Aorta (tissue), 5 donors: ENCODE measurements at regions not wholly inside any gene's neighbourhood (a gene's known extent, or its start where the extent isn't known, plus 50 kb on each side); places are given as distances from the start of the nearest gene placed in this dataset.
"Not testable (repeated sequence)": the region's sequence is repeated elsewhere in the genome, so short reads cannot be mapped to it uniquely, and the experiment has no call there.

Experiments used
- ATAC-seq: fragments of 200-7000 bp; cut with Tn5 transposase; one replicate; pipeline ENCODE4 v1.9.1; 2022; ENCODE audit warnings: moderate library complexity; ENCODE audit not compliant: low FRiP score
- DNase-seq, 2 donors: peaks; one replicate each; pipeline ENCODE4 v3.0.0-alpha.2; 2020
- H3K27ac ChIP-seq, 2 donors: one replicate each; pipeline ENCODE4 v1.5.1; 2013; ENCODE audit warnings: low read length in 2 of 2, mild to moderate bottlenecking in 2 of 2, moderate library complexity in 2 of 2, control low read depth in 1 of 2, inconsistent platforms in 1 of 2, low read depth in 1 of 2
- H3K27me3 ChIP-seq, 2 donors: one replicate each; pipeline ENCODE4 v1.6.1; 2013; ENCODE audit warnings: control low read depth in 1 of 2, low read length in 1 of 2, mild to moderate bottlenecking in 1 of 2, moderate library complexity in 1 of 2; ENCODE audit not compliant: insufficient read depth in 2 of 2, control insufficient read depth in 1 of 2
- H3K36me3 ChIP-seq, 2 donors: one replicate each; pipeline ENCODE4 v1.6.1; 2013; ENCODE audit warnings: control low read depth in 1 of 2, low read length in 1 of 2, mild to moderate bottlenecking in 1 of 2; ENCODE audit not compliant: insufficient read depth in 2 of 2, control insufficient read depth in 1 of 2
- H3K4me1 ChIP-seq, 2 donors: one replicate each; pipeline ENCODE4 v1.6.1; 2013; ENCODE audit warnings: low read length in 2 of 2, control low read depth in 1 of 2, mild to moderate bottlenecking in 1 of 2, moderate library complexity in 1 of 2; ENCODE audit not compliant: insufficient read depth in 2 of 2, control insufficient read depth in 1 of 2
- H3K4me3 ChIP-seq, 2 donors: one replicate each; pipeline ENCODE4 v1.5.1; 2013; ENCODE audit warnings: low read length in 2 of 2, control low read depth in 1 of 2, mild to moderate bottlenecking in 1 of 2
- H3K9me3 ChIP-seq: one replicate; pipeline ENCODE4 v1.6.1; 2013; ENCODE audit warnings: mild to moderate bottlenecking, low read length; ENCODE audit not compliant: control insufficient read depth
- WGBS, 2 donors: extraction: QIAGEN DNeasy Blood & Tissue Kit; methylation state at CpG; one replicate each; pipeline ENCODE4 v1.1.7; 2013; 5-methylcytosine and 5-hydroxymethylcytosine counted together
- intact Hi-C, 2 donors: fragments of 100-400 bp; cut with DNase I; formaldehyde crosslinking; loops; one replicate each; pipeline versions ENCODE4 v1.14.2 to v1.15.0; 2022
- donor health status: healthy with polysubstance abuse.
- donor health status: Bipolar disorder and iron deficiency.
- donor health status: DM: no; HTN: no; CAD: no.
- donor health status: DM: no; HTN: no; CAD: no.
- donor health status: DM: yes; HTN: yes; CAD: no.

DNA sequence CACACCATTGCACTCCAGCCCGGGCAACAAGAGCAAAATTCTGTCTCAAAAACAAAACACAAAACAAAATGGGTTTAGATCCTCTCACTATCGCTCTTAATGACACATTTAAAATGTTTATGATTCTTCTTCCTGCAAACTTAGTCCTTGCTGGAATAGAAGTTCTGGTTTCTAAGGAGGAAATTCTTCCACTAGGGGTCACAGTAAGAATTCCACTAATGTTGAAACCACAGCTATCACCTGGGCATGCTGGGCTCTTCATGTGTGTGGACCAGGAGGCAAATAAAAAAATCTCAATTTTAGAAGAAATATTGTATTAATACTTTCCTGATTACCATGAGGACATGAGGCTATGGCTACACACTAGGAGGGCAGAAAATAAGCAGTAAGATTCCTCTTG is 915.8 kb downstream of the TYW1 start:
- no peak for ATAC-seq
- Histone ChIP-seq H3K4me3 (no peak overlapping the region), H3K4me1 (no peaks in the 10 kb centered on the region), H3K9me3 (no peaks in the 10 kb centered on the region), H3K27ac (no peak overlapping the region), H3K36me3 (no peaks in the 10 kb centered on the region), H3K27me3 (peaks cover 0 to 3% of the 10 kb centered on the region in 2 donors)
- DNase-seq = no peak
- intact Hi-C loops = no loop called here
- 77 to 78% methylated on average over 2 of the region's 2 CpGs for WGBS, 2 donors

DNA sequence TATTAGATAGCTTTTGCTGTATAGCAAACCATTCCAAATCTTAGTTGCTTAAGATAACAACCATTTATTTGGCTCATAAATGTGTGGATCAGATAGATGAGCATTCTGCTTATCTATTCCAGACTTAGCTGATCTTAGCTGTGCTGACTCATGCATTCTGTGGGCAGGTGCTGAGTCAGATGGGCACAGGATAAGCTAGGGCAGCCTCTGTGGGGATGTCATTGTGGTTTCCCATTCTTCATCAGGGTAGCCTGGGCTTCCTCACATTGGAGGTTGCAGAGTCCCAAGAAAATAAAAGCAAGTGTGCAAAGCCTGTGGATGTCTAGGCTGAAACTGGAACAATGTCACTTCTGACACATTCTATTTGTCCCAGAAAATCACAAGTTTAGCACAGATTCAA is 917.0 kb downstream of the TYW1 start:
- no peak overlapping the region for H3K4me3 ChIP-seq
- ATAC-seq (no peak), DNase-seq (no peak)
- peaks cover 0 to 3% of the 10 kb centered on the region in 2 donors for H3K27me3 ChIP-seq
- peaks cover 1% of the 10 kb centered on the region for H3K9me3 ChIP-seq
- no peaks in the 10 kb centered on the region for H3K4me1 ChIP-seq
- H3K36me3 ChIP-seq = no peaks in the 10 kb centered on the region
- intact Hi-C loops = no loop called here
- no peak overlapping the region for H3K27ac ChIP-seq

DNA sequence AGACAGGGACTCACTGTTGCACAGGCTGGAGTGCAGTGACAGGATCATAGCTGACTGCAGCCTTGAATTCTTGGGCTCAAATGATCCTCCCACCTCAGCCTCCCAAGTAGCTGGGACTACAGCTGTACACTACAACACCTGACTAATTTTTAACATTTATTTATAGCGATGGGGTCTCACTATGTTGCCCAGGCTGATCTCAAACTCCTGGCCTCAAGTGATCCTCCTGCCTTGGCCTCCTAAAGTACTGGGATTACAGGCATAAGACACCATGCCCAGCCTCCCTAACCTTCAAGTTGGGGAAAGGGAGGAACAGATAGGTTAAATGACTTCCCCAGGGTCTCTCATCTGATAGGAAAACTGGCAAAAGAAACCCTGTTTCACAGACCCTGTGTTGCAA is 919.5 kb downstream of the TYW1 start:
- H3K27me3 ChIP-seq, H3K27ac ChIP-seq, H3K4me3 ChIP-seq, H3K36me3 ChIP-seq, DNase-seq, H3K9me3 ChIP-seq, H3K4me1 ChIP-seq, intact Hi-C loops, ATAC-seq: not testable (repeated sequence)
- 72 to 90% methylated on average over 1 of the region's 1 CpG for WGBS, 2 donors

DNA sequence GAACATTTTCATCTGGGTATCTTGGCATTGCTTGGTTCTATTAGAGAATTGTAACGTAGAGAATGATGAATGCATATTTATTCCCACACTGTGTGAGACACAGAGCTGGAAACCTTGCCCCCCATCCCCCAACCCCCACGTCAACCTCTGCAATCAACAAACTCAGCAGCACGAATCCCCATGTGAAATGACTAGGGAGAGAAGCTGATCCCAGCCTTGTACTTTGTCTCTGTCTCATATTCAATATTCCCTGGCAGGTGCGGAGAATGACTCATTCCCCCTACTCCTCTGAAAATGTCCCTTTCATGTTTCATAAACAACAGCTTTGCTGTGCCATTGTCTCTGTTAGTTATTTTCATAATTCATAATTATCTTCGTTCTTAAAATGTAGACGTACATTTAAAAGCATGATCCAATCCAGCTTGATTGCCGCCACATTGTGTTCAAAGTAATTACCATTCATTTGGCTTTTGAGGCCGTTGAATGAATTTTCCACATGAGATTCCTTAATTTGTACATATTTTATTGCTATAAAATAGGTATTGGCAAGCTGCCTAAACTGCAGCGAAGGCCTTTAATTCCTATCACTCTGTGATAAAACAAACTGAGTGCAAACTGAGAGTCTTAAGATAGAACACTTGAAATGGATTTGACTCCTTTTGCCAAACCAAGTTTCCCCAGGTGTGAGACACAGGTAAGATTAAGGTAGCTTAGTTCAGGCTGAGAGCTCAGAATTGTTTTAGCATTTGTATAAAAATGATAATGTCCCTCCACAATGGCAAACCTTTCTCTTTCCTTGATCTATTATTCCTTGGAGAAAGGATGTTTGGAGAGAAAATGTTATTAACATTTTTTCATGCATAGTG is 920.2 kb downstream of the TYW1 start:
- ATAC-seq = no peak
- intact Hi-C loops = no loop called here
- WGBS, 2 donors = 52 to 53% methylated on average over 9 of the region's 9 CpGs

DNA sequence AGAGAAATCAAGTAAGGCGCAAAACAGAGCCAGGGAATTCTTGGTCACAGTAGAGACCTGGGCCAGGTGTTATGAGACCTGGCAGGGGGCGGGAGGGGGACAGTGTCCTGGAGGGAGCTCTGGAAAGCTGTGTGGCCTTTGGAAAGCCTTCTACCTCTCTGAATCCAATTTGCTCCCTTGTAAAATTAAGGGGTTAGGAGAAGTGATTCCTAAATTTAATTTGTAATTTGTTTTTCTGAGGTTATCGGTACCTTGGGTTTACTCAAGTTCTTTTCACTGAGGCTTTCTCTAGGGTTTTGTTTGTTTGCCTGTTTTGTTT is 920.8 kb downstream of the TYW1 start:
- Histone ChIP-seq H3K27ac (no peak overlapping the region), H3K9me3 (peaks cover 1% of the 10 kb centered on the region), H3K4me3 (no peak overlapping the region), H3K27me3 (no peaks in the 10 kb centered on the region), H3K36me3 (no peaks in the 10 kb centered on the region), H3K4me1 (no peaks in the 10 kb centered on the region)
- ATAC-seq = no peak
- WGBS, 2 donors = 62 to 72% methylated on average over 3 of the region's 3 CpGs
- intact Hi-C loops = no loop called here
- no peak for DNase-seq

More for the DNA sequence above, 920.2 kb downstream of the TYW1 start:
- H3K27ac ChIP-seq = no peak overlapping the region
- peaks cover 1% of the 10 kb centered on the region for H3K9me3 ChIP-seq
- H3K4me3 ChIP-seq = no peak overlapping the region
- no peak for DNase-seq
- H3K4me1 ChIP-seq = no peaks in the 10 kb centered on the region
- no peaks in the 10 kb centered on the region for H3K36me3 ChIP-seq
- no peaks in the 10 kb centered on the region for H3K27me3 ChIP-seq

DNA sequence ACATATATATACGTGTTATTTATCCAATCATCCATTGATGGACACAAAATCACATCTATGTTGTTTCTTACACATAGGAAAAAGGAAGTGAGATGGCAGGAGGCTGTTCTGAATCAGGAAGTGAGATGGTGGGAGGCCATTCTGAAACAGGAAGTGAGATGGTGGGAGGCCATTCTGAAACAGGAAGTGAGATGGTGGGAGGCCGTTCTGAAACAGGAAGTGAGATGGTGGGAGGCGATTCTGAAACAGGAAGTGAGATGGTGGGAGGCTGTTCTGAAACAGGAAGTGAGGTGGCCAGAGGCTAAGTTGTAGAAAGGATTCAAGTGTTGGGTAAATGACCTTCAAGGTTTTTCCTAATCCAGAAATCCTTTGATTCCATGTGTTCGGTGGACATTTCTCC is 921.5 kb downstream of the TYW1 start:
- Histone ChIP-seq H3K36me3 (no peaks in the 10 kb centered on the region), H3K27ac (no peak overlapping the region), H3K27me3 (no peaks in the 10 kb centered on the region), H3K4me3 (no peak overlapping the region), H3K4me1 (no peaks in the 10 kb centered on the region), H3K9me3 (peaks cover 1% of the 10 kb centered on the region)
- 72 to 78% methylated on average over 4 of the region's 4 CpGs for WGBS, 2 donors
- DNase-seq = no peak
- intact Hi-C loops = no loop called here
- ATAC-seq = no peak

DNA sequence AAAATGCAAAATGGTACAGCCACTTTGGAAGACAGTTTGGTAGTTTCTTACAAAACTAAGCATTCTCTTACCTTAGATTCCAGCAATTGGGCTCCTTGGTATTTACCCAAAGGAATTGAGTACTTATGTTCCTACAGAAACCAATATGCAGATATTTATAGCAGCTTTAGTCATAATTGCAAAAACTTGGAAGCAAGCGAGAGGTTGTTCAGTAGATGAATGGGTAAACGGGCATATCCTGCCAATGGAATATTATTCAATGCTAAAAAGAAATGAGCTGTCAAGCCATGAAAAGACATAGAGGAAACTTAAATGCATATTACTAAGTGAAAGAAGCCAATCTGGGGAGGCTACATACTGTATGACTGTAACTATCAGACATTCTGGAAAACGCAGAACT is 926.7 kb downstream of the TYW1 start:
- DNase-seq (no peak), ATAC-seq (no peak)
- H3K36me3 ChIP-seq = no peaks in the 10 kb centered on the region
- H3K9me3 ChIP-seq = peaks cover 1% of the 10 kb centered on the region
- no peak overlapping the region for H3K27ac ChIP-seq
- H3K27me3 ChIP-seq = no peaks in the 10 kb centered on the region
- intact Hi-C loops = no loop called here
- WGBS, 2 donors = 61 to 71% methylated on average over 3 of the region's 3 CpGs
- H3K4me3 ChIP-seq = no peak overlapping the region
- H3K4me1 ChIP-seq = no peaks in the 10 kb centered on the region

DNA sequence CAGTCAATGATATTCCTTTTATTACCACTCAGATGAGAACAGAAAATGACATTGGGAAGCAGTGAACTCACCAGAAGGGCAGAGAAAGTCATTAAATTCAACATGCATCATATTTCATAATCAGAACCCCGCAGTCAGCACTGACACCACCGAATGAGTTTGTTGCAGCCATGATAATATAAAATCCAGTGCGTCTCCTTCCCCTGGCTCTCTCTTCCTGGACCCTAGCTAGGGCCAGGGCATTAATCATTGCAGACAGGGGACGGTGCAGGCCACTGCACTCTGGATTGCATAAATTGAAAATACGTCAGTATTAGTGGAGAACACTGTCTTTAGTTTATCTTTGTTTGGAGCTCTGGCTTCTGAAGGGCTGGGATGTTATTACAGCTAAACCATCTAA is 931.5 kb downstream of the TYW1 start:
- 29 to 33% methylated on average over 5 of the region's 5 CpGs for WGBS, 2 donors
- Histone ChIP-seq H3K4me3 (no peak overlapping the region), H3K27ac (no peak overlapping the region), H3K27me3 (no peaks in the 10 kb centered on the region), H3K9me3 (peaks cover 1% of the 10 kb centered on the region), H3K36me3 (no peaks in the 10 kb centered on the region), H3K4me1 (no peaks in the 10 kb centered on the region)
- intact Hi-C loops = no loop called here
- DNase-seq = no peak
- ATAC-seq = no peak

DNA sequence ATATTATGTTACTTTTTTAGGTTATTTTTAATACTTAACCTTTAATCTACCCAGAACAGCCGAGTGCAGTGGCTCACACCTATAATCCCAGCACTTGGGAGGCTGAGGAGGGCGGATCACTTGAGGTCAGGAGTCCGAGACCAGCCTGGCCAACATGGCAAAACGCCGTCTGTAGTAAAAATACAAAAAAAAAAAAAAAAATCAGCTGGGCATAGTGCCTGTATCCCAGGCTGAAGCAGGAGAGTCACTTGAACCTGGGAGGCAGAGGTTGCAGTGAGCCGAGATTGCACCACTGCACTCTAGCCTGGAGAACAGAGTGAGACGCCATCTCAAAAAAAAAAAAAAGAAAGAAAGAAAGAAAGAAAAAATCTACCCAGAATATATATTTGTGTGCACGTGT is 939.8 kb downstream of the TYW1 start:
- WGBS, 2 donors = 67 to 69% methylated on average over 8 of the region's 8 CpGs
- not testable (repeated sequence) for H3K4me1 ChIP-seq, H3K27ac ChIP-seq, ATAC-seq, DNase-seq, H3K4me3 ChIP-seq, H3K9me3 ChIP-seq, H3K36me3 ChIP-seq, H3K27me3 ChIP-seq
- intact Hi-C loops = loop anchor here in 1 of 2 donors (10.0 kb wide), 1 partner anchor 1468 kb away; no protein-coding TSS in a partner anchor
